ENCODE measurements at regions not wholly inside any gene's neighbourhood (a gene's known extent, or its start where the extent isn't known, plus 50 kb on each side); places are given as distances from the start of the nearest gene placed in this dataset.

- Histone ChIP-seq H3K4me3 (ENCODE audit: low read depth, low read length) (no peak overlapping the region), H3K4ac (ENCODE audit: low read depth, low read length) (no peak overlapping the region), H3K9me3 (ENCODE audit: insufficient read depth, low read depth, low read length) (peaks cover 6% of the 10 kb centered on the region), H4K12ac (ENCODE audit: low read depth, low read length) (no peak overlapping the region), H3K79me2 (ENCODE audit: control insufficient read depth, insufficient read depth, low read length, poor library complexity) (no peaks in the 10 kb centered on the region), H4K91ac (ENCODE audit: low read depth, low read length) (no peak overlapping the region), H2BK120ac (ENCODE audit: insufficient read depth, low read length, poor library complexity) (no peak overlapping the region), H3K23ac (ENCODE audit: low read length) (no peak overlapping the region), H2BK12ac (ENCODE audit: low read length) (no peak overlapping the region), H2BK5ac (ENCODE audit: low read depth, low read length, poor library complexity) (no peak overlapping the region), H3K27me3 (ENCODE audit: insufficient read depth, low read length) (no peaks in the 10 kb centered on the region), H3K9ac (ENCODE audit: low read length) (no peak overlapping the region), H3K36me3 (ENCODE audit: control insufficient read depth in 1 of 2, insufficient read depth in 2 of 2, low read length in 2 of 2) (no peaks in the 10 kb centered on the region), H3K14ac (ENCODE audit: low read length) (no peak overlapping the region), H4K8ac (ENCODE audit: low read depth, low read length) (no peak overlapping the region), H3K27ac (ENCODE audit: low read depth, low read length) (no peak overlapping the region), H2AK5ac (ENCODE audit: low read length) (no peak overlapping the region), H3K79me1 (ENCODE audit: low read length) (no peaks in the 10 kb centered on the region), H3K4me1 (ENCODE audit: control insufficient read depth in 1 of 2, insufficient read depth in 2 of 2, low read length in 2 of 2) (no peaks in the 10 kb centered on the region), H2AFZ (ENCODE audit: insufficient read depth, low read length, poor library complexity) (no peak overlapping the region), H3K18ac (ENCODE audit: low read length) (no peak overlapping the region), H3K4me2 (ENCODE audit: low read length) (peak overlapping the region; percentile 25)
- WGBS (ENCODE audit: extremely low coverage, insufficient coverage, insufficient read length): no CpG with 5 or more reads among the region's 3 CpGs
- peak; percentile 88 to 91 for DNase-seq
Measured at GRCh38 chr2:240220371-240220770, 79.9 kb upstream of the OTOS start.

- Histone ChIP-seq H4K91ac (ENCODE audit: low read depth, low read length) (no peak overlapping the region), H3K79me1 (ENCODE audit: low read length) (no peaks in the 10 kb centered on the region), H3K4me1 (ENCODE audit: control insufficient read depth in 1 of 2, insufficient read depth in 2 of 2, low read length in 2 of 2) (peaks cover 0 to 3% of the 10 kb centered on the region in 2 experiments), H3K14ac (ENCODE audit: low read length) (no peak overlapping the region), H2AK5ac (ENCODE audit: low read length) (no peak overlapping the region), H3K4me3 (ENCODE audit: low read depth, low read length) (no peak overlapping the region), H3K9me3 (ENCODE audit: insufficient read depth, low read depth, low read length) (peaks cover 11% of the 10 kb centered on the region), H2BK120ac (ENCODE audit: insufficient read depth, low read length, poor library complexity) (no peak overlapping the region), H3K36me3 (ENCODE audit: control insufficient read depth in 1 of 2, insufficient read depth in 2 of 2, low read length in 2 of 2) (no peaks in the 10 kb centered on the region), H3K9ac (ENCODE audit: low read length) (no peak overlapping the region), H3K27me3 (ENCODE audit: insufficient read depth, low read length) (no peaks in the 10 kb centered on the region), H3K4me2 (ENCODE audit: low read length) (no peak overlapping the region), H3K18ac (ENCODE audit: low read length) (no peak overlapping the region), H3K4ac (ENCODE audit: low read depth, low read length) (no peak overlapping the region), H2BK12ac (ENCODE audit: low read length) (no peak overlapping the region), H4K8ac (ENCODE audit: low read depth, low read length) (no peak overlapping the region), H4K12ac (ENCODE audit: low read depth, low read length) (no peak overlapping the region), H3K79me2 (ENCODE audit: control insufficient read depth, insufficient read depth, low read length, poor library complexity) (no peaks in the 10 kb centered on the region), H3K23ac (ENCODE audit: low read length) (no peak overlapping the region), H2BK5ac (ENCODE audit: low read depth, low read length, poor library complexity) (no peak overlapping the region), H2AFZ (ENCODE audit: insufficient read depth, low read length, poor library complexity) (no peak overlapping the region), H3K27ac (ENCODE audit: low read depth, low read length) (no peak overlapping the region)
- DNase-seq: no peak
- no CpG with 5 or more reads among the region's 7 CpGs for WGBS (ENCODE audit: extremely low coverage, insufficient coverage, insufficient read length)
Measured at GRCh38 chr2:240223631-240224030, 83.2 kb upstream of the OTOS start.

- Histone ChIP-seq H3K9ac (ENCODE audit: low read length) (no peak overlapping the region), H3K4ac (ENCODE audit: low read depth, low read length) (no peak overlapping the region), H3K18ac (ENCODE audit: low read length) (no peak overlapping the region), H3K14ac (ENCODE audit: low read length) (no peak overlapping the region), H4K12ac (ENCODE audit: low read depth, low read length) (no peak overlapping the region), H4K91ac (ENCODE audit: low read depth, low read length) (no peak overlapping the region), H2AFZ (ENCODE audit: insufficient read depth, low read length, poor library complexity) (no peak overlapping the region), H2BK120ac (ENCODE audit: insufficient read depth, low read length, poor library complexity) (no peak overlapping the region), H3K4me1 (ENCODE audit: control insufficient read depth in 1 of 2, insufficient read depth in 2 of 2, low read length in 2 of 2) (peaks cover 0 to 3% of the 10 kb centered on the region in 2 experiments), H3K79me1 (ENCODE audit: low read length) (no peaks in the 10 kb centered on the region), H3K9me3 (ENCODE audit: insufficient read depth, low read depth, low read length) (peaks cover 11% of the 10 kb centered on the region), H3K27ac (ENCODE audit: low read depth, low read length) (no peak overlapping the region), H3K27me3 (ENCODE audit: insufficient read depth, low read length) (no peaks in the 10 kb centered on the region), H2BK5ac (ENCODE audit: low read depth, low read length, poor library complexity) (no peak overlapping the region), H3K36me3 (ENCODE audit: control insufficient read depth in 1 of 2, insufficient read depth in 2 of 2, low read length in 2 of 2) (no peaks in the 10 kb centered on the region), H3K4me3 (ENCODE audit: low read depth, low read length) (no peak overlapping the region), H3K4me2 (ENCODE audit: low read length) (no peak overlapping the region), H2BK12ac (ENCODE audit: low read length) (no peak overlapping the region), H3K23ac (ENCODE audit: low read length) (no peak overlapping the region), H3K79me2 (ENCODE audit: control insufficient read depth, insufficient read depth, low read length, poor library complexity) (no peaks in the 10 kb centered on the region), H2AK5ac (ENCODE audit: low read length) (no peak overlapping the region), H4K8ac (ENCODE audit: low read depth, low read length) (no peak overlapping the region)
- WGBS (ENCODE audit: extremely low coverage, insufficient coverage, insufficient read length): no CpG with 5 or more reads among the region's 5 CpGs
- DNase-seq: peak; percentile 86 to 97
Measured at GRCh38 chr2:240224676-240225075, 84.2 kb upstream of the OTOS start.

- no peak overlapping the region for H3K4me2 ChIP-seq (ENCODE audit: low read length)
- no peak overlapping the region for H3K18ac ChIP-seq (ENCODE audit: low read length)
- no peak overlapping the region for H3K14ac ChIP-seq (ENCODE audit: low read length)
- no peak overlapping the region for H3K9ac ChIP-seq (ENCODE audit: low read length)
- no peaks in the 10 kb centered on the region for H3K79me1 ChIP-seq (ENCODE audit: low read length)
- H3K23ac ChIP-seq (ENCODE audit: low read length): no peak overlapping the region
- H2AFZ ChIP-seq (ENCODE audit: insufficient read depth, low read length, poor library complexity): no peak overlapping the region
- no peaks in the 10 kb centered on the region for H3K27me3 ChIP-seq (ENCODE audit: insufficient read depth, low read length)
- H2AK5ac ChIP-seq (ENCODE audit: low read length): no peak overlapping the region
- no peak overlapping the region for H2BK12ac ChIP-seq (ENCODE audit: low read length)
- no peak overlapping the region for H2BK5ac ChIP-seq (ENCODE audit: low read depth, low read length, poor library complexity)
- no CpG with 5 or more reads among the region's 4 CpGs for WGBS (ENCODE audit: extremely low coverage, insufficient coverage, insufficient read length)
- H4K12ac ChIP-seq (ENCODE audit: low read depth, low read length): no peak overlapping the region
- H3K4me1 ChIP-seq (ENCODE audit: control insufficient read depth in 1 of 2, insufficient read depth in 2 of 2, low read length in 2 of 2): peaks cover 0 to 3% of the 10 kb centered on the region in 2 experiments
- H3K36me3 ChIP-seq (ENCODE audit: control insufficient read depth in 1 of 2, insufficient read depth in 2 of 2, low read length in 2 of 2): no peaks in the 10 kb centered on the region
- no peaks in the 10 kb centered on the region for H3K79me2 ChIP-seq (ENCODE audit: control insufficient read depth, insufficient read depth, low read length, poor library complexity)
- H3K27ac ChIP-seq (ENCODE audit: low read depth, low read length): no peak overlapping the region
- no peak overlapping the region for H4K8ac ChIP-seq (ENCODE audit: low read depth, low read length)
- H3K4me3 ChIP-seq (ENCODE audit: low read depth, low read length): no peak overlapping the region
- no peak overlapping the region for H4K91ac ChIP-seq (ENCODE audit: low read depth, low read length)
- H2BK120ac ChIP-seq (ENCODE audit: insufficient read depth, low read length, poor library complexity): no peak overlapping the region
- no peak overlapping the region for H3K4ac ChIP-seq (ENCODE audit: low read depth, low read length)
- DNase-seq: no peak
- peaks cover 14% of the 10 kb centered on the region for H3K9me3 ChIP-seq (ENCODE audit: insufficient read depth, low read depth, low read length)
Measured at GRCh38 chr2:240225131-240225530, 84.7 kb upstream of the OTOS start.
